NB4 (cell line): ENCODE measurements at regions not wholly inside any gene's neighbourhood (a gene's known extent, or its start where the extent isn't known, plus 50 kb on each side); places are given as distances from the start of the nearest gene placed in this dataset.
A peak's percentile ranks its signal among the peaks of the same experiment; 100 is the strongest.

Source experiments
- DNase-seq: peaks from one replicate; pipeline ENCODE4 v3.0.0; 2010; ENCODE audit warnings: low read depth
- H3K4me3 ChIP-seq: one replicate; pipeline ENCODE4 v1.5.1; 2011; ENCODE audit warnings: mild to moderate bottlenecking, low read depth, low read length, moderate library complexity
- MYC ChIP-seq: IDR thresholded peaks from 2 replicates; pipeline ENCODE4 v1.6.1; 2011; ENCODE audit warnings: low read depth, low read length
- POLR2A ChIP-seq: IDR thresholded peaks from 2 replicates; pipeline ENCODE4 v1.6.1; 2011; ENCODE audit warnings: mild to moderate bottlenecking; ENCODE audit not compliant: insufficient read length; ENCODE audit errors: extremely low read depth
- TF ChIP-seq, protein P1 (sequence below): IDR thresholded peaks from one replicate; pipeline ENCODE4 v1.5.1; 2012; ENCODE audit warnings: low read depth, low read length
- TF ChIP-seq, protein P2 (sequence below): IDR thresholded peaks from 2 replicates; pipeline ENCODE4 v1.6.1; 2011; ENCODE audit warnings: low read depth, low read length

DNA sequence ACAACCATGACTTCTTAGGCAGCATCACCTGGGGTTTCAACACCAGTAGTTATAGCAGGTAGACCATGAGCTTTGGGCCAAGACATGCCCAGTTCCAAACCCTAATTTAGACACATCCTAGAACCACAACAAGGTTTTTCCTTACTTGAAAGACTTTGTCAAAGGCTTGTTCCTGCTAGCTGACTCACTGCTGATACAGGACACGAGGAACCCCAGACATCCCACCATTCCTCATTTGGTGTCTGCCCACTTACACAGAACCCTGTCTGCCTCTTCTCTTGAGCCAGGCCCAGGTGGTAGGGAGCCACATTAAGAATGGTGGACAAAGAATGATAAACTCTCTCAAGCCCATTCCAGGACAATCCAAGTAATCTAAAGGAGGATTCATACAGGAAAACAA is 109.0 kb downstream of the CCDC71L start:
- H3K4me3 ChIP-seq: no peak overlapping the region
- TF ChIP-seq, protein P1, sequence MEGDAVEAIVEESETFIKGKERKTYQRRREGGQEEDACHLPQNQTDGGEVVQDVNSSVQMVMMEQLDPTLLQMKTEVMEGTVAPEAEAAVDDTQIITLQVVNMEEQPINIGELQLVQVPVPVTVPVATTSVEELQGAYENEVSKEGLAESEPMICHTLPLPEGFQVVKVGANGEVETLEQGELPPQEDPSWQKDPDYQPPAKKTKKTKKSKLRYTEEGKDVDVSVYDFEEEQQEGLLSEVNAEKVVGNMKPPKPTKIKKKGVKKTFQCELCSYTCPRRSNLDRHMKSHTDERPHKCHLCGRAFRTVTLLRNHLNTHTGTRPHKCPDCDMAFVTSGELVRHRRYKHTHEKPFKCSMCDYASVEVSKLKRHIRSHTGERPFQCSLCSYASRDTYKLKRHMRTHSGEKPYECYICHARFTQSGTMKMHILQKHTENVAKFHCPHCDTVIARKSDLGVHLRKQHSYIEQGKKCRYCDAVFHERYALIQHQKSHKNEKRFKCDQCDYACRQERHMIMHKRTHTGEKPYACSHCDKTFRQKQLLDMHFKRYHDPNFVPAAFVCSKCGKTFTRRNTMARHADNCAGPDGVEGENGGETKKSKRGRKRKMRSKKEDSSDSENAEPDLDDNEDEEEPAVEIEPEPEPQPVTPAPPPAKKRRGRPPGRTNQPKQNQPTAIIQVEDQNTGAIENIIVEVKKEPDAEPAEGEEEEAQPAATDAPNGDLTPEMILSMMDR: no peak
- TF ChIP-seq MYC: no peak
- TF ChIP-seq, protein P2, sequence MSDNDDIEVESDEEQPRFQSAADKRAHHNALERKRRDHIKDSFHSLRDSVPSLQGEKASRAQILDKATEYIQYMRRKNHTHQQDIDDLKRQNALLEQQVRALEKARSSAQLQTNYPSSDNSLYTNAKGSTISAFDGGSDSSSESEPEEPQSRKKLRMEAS: no peak
- TF ChIP-seq POLR2A: no peak
- no peak for DNase-seq

DNA sequence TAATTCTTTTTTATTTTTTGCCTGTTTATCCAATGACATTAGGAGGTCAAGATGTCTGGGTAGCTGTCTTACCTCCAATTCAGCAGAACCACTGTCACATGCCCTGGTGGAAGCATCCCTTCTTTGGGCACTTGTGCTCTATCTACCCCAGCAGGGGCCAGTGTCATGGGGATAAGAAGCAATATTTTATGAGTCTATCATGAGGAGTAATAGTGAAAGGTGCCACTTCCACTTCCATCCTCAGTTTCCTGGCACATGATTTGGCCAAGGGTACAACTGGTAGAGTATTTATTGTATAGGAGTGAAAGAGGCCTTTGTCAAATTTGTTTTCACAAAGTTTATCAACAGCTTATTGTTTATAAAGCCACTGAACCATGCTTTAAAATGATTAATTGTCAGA is 112.5 kb downstream of the CCDC71L start:
- no peak for TF ChIP-seq POLR2A
- TF ChIP-seq, protein P2: no peak
- no peak for TF ChIP-seq MYC
- TF ChIP-seq, protein P1: no peak
- H3K4me3 ChIP-seq: no peak overlapping the region
- DNase-seq: no peak

DNA sequence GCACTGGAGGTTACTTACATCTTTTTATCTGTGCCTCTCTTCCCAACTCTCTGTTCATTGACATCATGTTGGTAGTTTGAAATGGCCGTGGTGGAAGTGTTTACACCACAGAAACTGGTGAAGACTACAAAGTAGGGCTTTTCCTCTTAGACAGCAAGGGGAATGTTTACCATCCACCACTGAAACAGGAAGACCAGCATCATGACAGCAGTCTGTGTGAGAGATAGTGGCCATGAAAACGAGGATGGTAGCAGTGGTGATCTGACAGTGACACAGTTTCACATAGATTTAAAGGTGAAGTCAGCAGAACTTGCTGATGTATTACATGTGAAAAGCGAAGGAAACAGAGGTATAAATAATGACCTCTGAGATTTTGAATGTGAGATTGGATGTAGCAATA is 115.7 kb downstream of the CCDC71L start:
- DNase-seq: no peak
- TF ChIP-seq POLR2A: no peak
- TF ChIP-seq, protein P2: no peak
- TF ChIP-seq, protein P1: no peak
- TF ChIP-seq MYC: no peak

DNA sequence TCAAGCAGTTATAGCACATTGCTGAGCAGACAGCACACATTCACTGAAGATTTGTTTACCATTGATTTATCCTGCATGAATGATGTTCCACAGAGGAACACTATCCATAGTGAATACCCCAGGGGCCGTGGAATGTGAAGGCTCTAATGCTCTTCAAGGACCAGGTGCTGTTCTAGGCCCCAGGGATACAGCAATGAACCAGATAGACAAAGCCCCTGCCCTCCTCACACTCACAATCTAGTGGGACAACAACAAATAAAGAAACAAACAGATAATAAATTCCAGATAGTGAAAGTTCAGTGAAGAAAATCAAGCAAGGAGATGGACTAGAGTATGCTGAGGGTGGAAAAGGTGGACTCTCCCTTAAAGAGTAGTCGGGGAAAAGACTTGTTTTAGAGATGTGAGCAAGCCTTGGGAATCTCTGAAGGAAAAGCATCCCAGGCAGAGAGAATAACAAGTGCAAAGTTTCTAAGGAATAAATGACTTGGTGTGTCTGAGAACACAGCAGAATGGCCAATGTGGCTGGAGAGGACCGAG is 117.7 kb downstream of the CCDC71L start:
- TF ChIP-seq, protein P1: no peak
- TF ChIP-seq MYC (no peak), POLR2A (no peak)
- TF ChIP-seq, protein P2: no peak
- H3K4me3 ChIP-seq: no peak overlapping the region
- DNase-seq: no peak

More for the DNA sequence above, 115.7 kb downstream of the CCDC71L start:
- no peak overlapping the region for H3K4me3 ChIP-seq

DNA sequence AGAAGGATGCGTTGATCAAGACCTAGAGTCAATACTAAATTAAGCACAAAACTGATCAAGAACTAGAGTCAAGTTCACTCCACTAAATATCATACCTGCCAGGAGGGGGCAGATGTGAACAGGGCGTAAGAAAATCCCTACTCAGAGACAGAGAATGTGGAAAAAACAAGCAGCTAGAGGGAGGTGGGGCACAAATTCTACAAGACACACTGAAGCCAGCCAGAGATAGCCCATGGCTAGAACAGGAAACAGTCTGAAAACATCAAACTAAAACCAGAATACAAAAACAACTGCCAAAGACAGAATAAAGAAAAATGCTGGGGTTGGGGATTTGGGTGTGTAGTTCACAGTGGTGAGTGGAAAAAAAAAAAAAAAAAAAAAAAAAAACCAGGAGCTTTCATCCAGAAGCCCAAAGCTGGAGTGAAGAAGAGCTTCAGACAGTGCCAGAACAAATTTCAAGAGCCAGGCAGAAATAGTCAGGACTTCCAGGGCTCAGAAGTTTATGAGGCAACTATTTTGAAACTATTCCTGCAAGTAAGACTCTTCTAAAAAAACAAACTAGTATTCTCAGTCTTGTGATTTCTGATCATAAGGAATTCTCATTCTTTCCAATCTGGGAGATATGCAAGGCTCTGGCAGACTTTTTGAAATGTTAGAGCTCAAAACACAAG is 118.3 kb downstream of the CCDC71L start:
- DNase-seq: peak; percentile 80
- TF ChIP-seq MYC: peak; percentile 36; the same call in 1 of the 2 replicates
- TF ChIP-seq, protein P1: peak; percentile 64
- no peak for TF ChIP-seq POLR2A
- TF ChIP-seq, protein P2: no peak; the same call in 1 of the 2 replicates
- H3K4me3 ChIP-seq: no peak overlapping the region
